ENCODE measurements at regions not wholly inside any gene's neighbourhood (a gene's known extent, or its start where the extent isn't known, plus 50 kb on each side); places are given as distances from the start of the nearest gene placed in this dataset.

GRCh38 chr5:169416583-169417196 lies 115.8 kb upstream of the SLIT3 start:
- Histone ChIP-seq H3K27me3 (ENCODE audit: control insufficient read depth in 1 of 2, insufficient read depth in 2 of 2, low read length in 2 of 2) (no peaks in the 10 kb centered on the region), H3K27ac (ENCODE audit: extremely low read length, insufficient read depth, low read length) (no peak overlapping the region), H3K4me3 (replicated peaks in 1 of 3; ENCODE audit: insufficient read depth in 1 of 3, low read depth in 2 of 3, low read length in 3 of 3) (no peak overlapping the region), H3K4me2 (ENCODE audit: low read depth, low read length) (no peak overlapping the region), H3K4me1 (ENCODE audit: insufficient read depth, low read length) (no peaks in the 10 kb centered on the region), H4K20me1 (ENCODE audit: insufficient read depth, low read length) (no peaks in the 10 kb centered on the region), H3K9me3 (ENCODE audit: low read length) (no peaks in the 10 kb centered on the region), H3K9ac (ENCODE audit: insufficient read depth, low read depth, low read length) (no peak overlapping the region), H2AFZ (ENCODE audit: low read length) (no peak overlapping the region), H3K79me2 (ENCODE audit: insufficient read depth, low read length) (no peaks in the 10 kb centered on the region), H3K36me3 (replicated peaks in 1 of 2; ENCODE audit: control insufficient read depth in 1 of 2, insufficient read depth in 2 of 2, low read length in 2 of 2) (no peaks in the 10 kb centered on the region)
- DNase-seq (ENCODE audit: low spot score) (no peak), ATAC-seq (no peak), FAIRE-seq (no peak)
- no peak for TF ChIP-seq NCOA5 (CRISPR knock-in tag; IDR thresholded peaks at IDR 0.05)
- TF ChIP-seq ATF7 (IDR thresholded peaks at IDR 0.05), result peak; percentile 95
- TF ChIP-seq ATF7 (CRISPR knock-in tag; IDR thresholded peaks at IDR 0.05), result no peak
- TF ChIP-seq CREB1 (IDR thresholded peaks at IDR 0.05), result peak; percentile 94
- no peak for TF ChIP-seq CREB1 (CRISPR knock-in tag; IDR thresholded peaks at IDR 0.05)
- CTCF ChIA-PET (ENCODE audit: low intra/inter-chr PET ratio, low total read pairs), result no interaction called here
- WGBS (ENCODE audit: low lambda C conversion rate), result 4% methylated on average over 15 of the region's 15 CpGs
- in situ Hi-C loops (cut with HindIII; ENCODE audit: extremely low pct_ligation_motif_present, low pct_unique_long_range_greater_than_20kb), result no loop called here
- intact Hi-C loops (cut with micrococcal nuclease; ENCODE audit: unreplicated experiment), result no loop called here
- POLR2A ChIA-PET, result no interaction called here
- no TSS peak for BruUV-seq (replicated peaks)

GRCh38 chr5:169415948-169416347 lies 115.0 kb upstream of the SLIT3 start:
- FAIRE-seq (no peak), ATAC-seq (no peak), DNase-seq (ENCODE audit: low spot score) (no peak)
- no peaks in the 10 kb centered on the region for H3K4me1 ChIP-seq (ENCODE audit: insufficient read depth, low read length)
- no peaks in the 10 kb centered on the region for H3K79me2 ChIP-seq (ENCODE audit: insufficient read depth, low read length)
- no peaks in the 10 kb centered on the region for H3K36me3 ChIP-seq (replicated peaks in 1 of 2; ENCODE audit: control insufficient read depth in 1 of 2, insufficient read depth in 2 of 2, low read length in 2 of 2)
- ChIA-PET POLR2A (no interaction called here), CTCF (ENCODE audit: low intra/inter-chr PET ratio, low total read pairs) (no interaction called here)
- no peak overlapping the region for H3K4me3 ChIP-seq (replicated peaks in 1 of 3; ENCODE audit: insufficient read depth in 1 of 3, low read depth in 2 of 3, low read length in 3 of 3)
- no peaks in the 10 kb centered on the region for H3K27me3 ChIP-seq (ENCODE audit: control insufficient read depth in 1 of 2, insufficient read depth in 2 of 2, low read length in 2 of 2)
- intact Hi-C loops (cut with micrococcal nuclease; ENCODE audit: unreplicated experiment) (no loop called here), in situ Hi-C loops (cut with HindIII; ENCODE audit: extremely low pct_ligation_motif_present, low pct_unique_long_range_greater_than_20kb) (no loop called here)
- no peak overlapping the region for H3K27ac ChIP-seq (ENCODE audit: extremely low read length, insufficient read depth, low read length)
- H3K9me3 ChIP-seq (ENCODE audit: low read length), result no peaks in the 10 kb centered on the region
- WGBS (ENCODE audit: low lambda C conversion rate), result 3% methylated on average over 4 of the region's 5 CpGs
- H4K20me1 ChIP-seq (ENCODE audit: insufficient read depth, low read length), result no peaks in the 10 kb centered on the region
- H3K9ac ChIP-seq (ENCODE audit: insufficient read depth, low read depth, low read length), result no peak overlapping the region
- no peak overlapping the region for H2AFZ ChIP-seq (ENCODE audit: low read length)
- no peak overlapping the region for H3K4me2 ChIP-seq (ENCODE audit: low read depth, low read length)
- BruUV-seq (replicated peaks), result no TSS peak
- TF ChIP-seq E2F2 (CRISPR knock-in tag; IDR thresholded peaks at IDR 0.05; ENCODE audit: borderline replicate concordance), result no peak
- TF ChIP-seq RCOR2 (CRISPR knock-in tag; IDR thresholded peaks at IDR 0.05), result no peak
- no peak for TF ChIP-seq SNAPC4 (CRISPR knock-in tag; IDR thresholded peaks at IDR 0.05)
- no peak for TF ChIP-seq GPBP1L1 (CRISPR knock-in tag; IDR thresholded peaks at IDR 0.05)
- no peak for TF ChIP-seq HDAC6 (IDR thresholded peaks at IDR 0.05; ENCODE audit: low read depth, low read length)

Data from HepG2 (cell line).